Esophagus (tissue), 2 donors: ENCODE measurements at regions not wholly inside any gene's neighbourhood (a gene's known extent, or its start where the extent isn't known, plus 50 kb on each side); places are given as distances from the start of the nearest gene placed in this dataset.
A peak's percentile ranks its signal among the peaks of the same experiment; 100 is the strongest.

Experiments
- H3K27ac ChIP-seq, 2 donors: one replicate each; pipeline ENCODE4 v1.5.1; 2013; ENCODE audit warnings: low read depth in 2 of 2, mild to moderate bottlenecking in 2 of 2, inconsistent platforms in 1 of 2, low read length in 1 of 2, moderate library complexity in 1 of 2
- H3K27me3 ChIP-seq, 2 donors: one replicate each; pipeline ENCODE4 v1.6.1; 2013; ENCODE audit warnings: low read length in 2 of 2, control low read depth in 1 of 2, mild to moderate bottlenecking in 1 of 2; ENCODE audit not compliant: insufficient read depth in 2 of 2, control insufficient read depth in 1 of 2
- H3K36me3 ChIP-seq, 2 donors: one replicate each; pipeline ENCODE4 v1.6.1; 2013; ENCODE audit warnings: low read length in 1 of 2; ENCODE audit not compliant: control insufficient read depth in 2 of 2, insufficient read depth in 2 of 2
- H3K4me1 ChIP-seq, 2 donors: one replicate each; pipeline ENCODE4 v1.6.1; 2013; ENCODE audit warnings: low read length in 1 of 2; ENCODE audit not compliant: control insufficient read depth in 2 of 2, insufficient read depth in 2 of 2
- H3K4me3 ChIP-seq, 2 donors: one replicate each; pipeline ENCODE4 v1.5.1; 2013; ENCODE audit warnings: low read length in 2 of 2, mild to moderate bottlenecking in 2 of 2, low read depth in 1 of 2, moderate library complexity in 1 of 2
- H3K9me3 ChIP-seq, 2 donors: one replicate each; pipeline ENCODE4 v1.6.1; 2013; ENCODE audit warnings: mild to moderate bottlenecking in 2 of 2, low read depth in 1 of 2, low read length in 1 of 2, moderate library complexity in 1 of 2; ENCODE audit not compliant: control insufficient read depth in 2 of 2, insufficient read depth in 1 of 2
- WGBS, 2 donors: extraction: QIAGEN DNeasy Blood & Tissue Kit; methylation state at CpG; one replicate each; pipeline ENCODE4 v1.1.7; 2013; 5-methylcytosine and 5-hydroxymethylcytosine counted together
- donor health status: healthy with polysubstance abuse.
- donor health status: Bipolar disorder and iron deficiency.

GRCh38 chr5:90022002-90022710 lies 387.4 kb downstream of the CETN3 start:
- 44 to 50% methylated on average over 1 of the region's 1 CpG for WGBS, 2 donors
- no peaks in the 10 kb centered on the region for H3K36me3 ChIP-seq
- no peak overlapping the region for H3K4me3 ChIP-seq
- H3K4me1 ChIP-seq: no peaks in the 10 kb centered on the region
- H3K9me3 ChIP-seq: no peaks in the 10 kb centered on the region
- H3K27ac ChIP-seq: no peak overlapping the region
- H3K27me3 ChIP-seq: no peaks in the 10 kb centered on the region

DNA sequence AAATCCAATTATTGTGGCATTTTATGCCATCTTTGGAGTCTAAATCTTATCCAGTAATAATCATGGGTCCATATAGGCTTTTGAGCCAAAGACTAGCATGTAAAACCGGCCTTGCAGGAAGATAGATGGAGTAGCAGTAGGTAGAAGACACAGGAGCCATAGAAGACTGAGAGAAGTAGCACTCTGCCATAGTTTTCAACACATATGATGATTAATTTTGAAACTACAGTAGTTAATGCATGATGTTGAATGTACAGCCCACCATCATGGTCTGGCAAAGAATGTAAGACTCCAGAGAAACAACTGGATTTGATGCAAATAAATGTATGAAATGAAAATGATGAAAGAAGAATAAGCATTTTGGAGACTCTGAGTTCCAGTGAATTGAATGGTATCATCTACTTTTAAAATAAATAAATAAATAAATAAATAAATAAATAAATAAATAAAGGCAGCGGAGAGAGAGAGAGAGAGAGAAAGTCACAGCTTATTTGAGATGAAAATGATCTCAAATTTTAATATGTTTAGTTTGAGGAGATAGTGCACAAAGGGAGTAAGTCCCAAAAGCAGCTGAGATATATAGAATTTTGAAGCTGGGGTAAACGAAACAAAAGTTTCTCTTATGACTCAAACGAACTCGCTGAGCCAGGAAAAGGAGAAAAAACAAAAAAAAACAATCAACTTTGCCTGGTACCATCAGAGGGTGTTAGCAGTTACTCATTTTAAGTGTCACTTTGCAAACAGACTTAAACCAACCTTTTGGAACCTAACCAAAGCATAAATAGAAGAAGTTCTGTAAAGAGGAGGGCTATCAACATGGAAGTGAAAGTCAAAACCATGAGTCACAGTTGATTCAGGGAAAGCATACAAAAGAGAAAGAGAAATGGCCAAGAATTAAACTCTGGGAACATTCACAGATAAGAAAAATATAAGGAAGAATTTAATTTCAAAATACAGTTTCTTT lies 388.7 kb downstream of the CETN3 start:
- WGBS, 2 donors: 38 to 55% methylated on average over 5 of the region's 5 CpGs
- Histone ChIP-seq H3K36me3 (no peaks in the 10 kb centered on the region), H3K27me3 (no peaks in the 10 kb centered on the region), H3K9me3 (no peaks in the 10 kb centered on the region), H3K4me1 (no peaks in the 10 kb centered on the region), H3K27ac (peak overlapping the region in 1 of 2 donors; percentile 29), H3K4me3 (peak overlapping the region in 1 of 2 donors; percentile 39)

DNA sequence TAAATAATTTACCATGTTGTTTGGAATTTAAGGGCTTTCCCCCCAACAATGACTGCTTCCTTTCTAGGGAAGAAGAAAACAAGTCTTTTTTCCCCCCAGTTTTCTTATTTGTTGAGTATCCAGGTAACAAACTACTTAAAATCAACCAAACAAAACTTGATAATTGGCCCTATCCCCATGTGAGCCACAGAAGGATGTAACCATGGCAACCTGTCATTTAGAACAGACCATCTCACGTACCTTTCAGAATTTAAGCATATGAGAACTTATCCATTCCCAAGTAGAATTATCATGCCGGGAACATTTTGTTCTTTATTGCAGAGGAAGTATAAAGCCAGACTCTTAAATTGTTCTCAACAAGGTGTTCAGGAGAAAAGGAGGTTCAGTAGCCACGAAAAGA lies 392.3 kb downstream of the CETN3 start:
- H3K36me3 ChIP-seq: no peaks in the 10 kb centered on the region
- WGBS, 2 donors: 72 to 74% methylated on average over 3 of the region's 3 CpGs
- H3K9me3 ChIP-seq: no peaks in the 10 kb centered on the region
- no peaks in the 10 kb centered on the region for H3K27me3 ChIP-seq
- no peak overlapping the region for H3K4me3 ChIP-seq
- H3K27ac ChIP-seq: no peak overlapping the region
- H3K4me1 ChIP-seq: no peaks in the 10 kb centered on the region

DNA sequence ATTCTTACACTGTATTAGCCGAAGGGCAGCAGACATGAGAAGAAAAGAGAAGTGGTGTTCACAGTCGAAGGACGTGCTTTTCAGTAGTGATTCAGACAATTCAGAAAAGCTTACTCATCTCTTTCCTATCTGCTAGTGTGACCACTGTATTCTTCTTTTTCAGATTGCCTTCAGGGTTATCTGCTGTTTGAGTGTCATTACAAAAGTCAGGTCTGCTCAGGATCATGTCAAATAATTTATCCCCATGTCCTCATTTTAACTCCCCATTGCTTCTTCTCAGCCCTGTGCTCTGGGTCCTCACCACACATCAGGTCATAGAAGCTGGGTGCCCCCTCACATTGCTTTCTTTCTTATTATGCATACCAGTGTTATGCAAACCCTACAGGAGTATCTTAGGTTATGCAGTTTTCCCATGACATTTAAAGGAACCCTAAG lies 394.0 kb downstream of the CETN3 start:
- Histone ChIP-seq H3K27me3 (no peaks in the 10 kb centered on the region), H3K4me1 (no peaks in the 10 kb centered on the region), H3K4me3 (no peak overlapping the region), H3K27ac (no peak overlapping the region), H3K36me3 (no peaks in the 10 kb centered on the region), H3K9me3 (no peaks in the 10 kb centered on the region)
- 47% methylated on average over 3 of the region's 3 CpGs for WGBS, 2 donors

- Histone ChIP-seq H3K36me3 (no peaks in the 10 kb centered on the region), H3K9me3 (no peaks in the 10 kb centered on the region), H3K27ac (no peak overlapping the region), H3K27me3 (no peaks in the 10 kb centered on the region), H3K4me1 (no peaks in the 10 kb centered on the region), H3K4me3 (no peak overlapping the region)
Observed at GRCh38 chr5:90014420-90014819, 395.1 kb downstream of the CETN3 start.

- H3K27ac ChIP-seq: no peak overlapping the region
- no peaks in the 10 kb centered on the region for H3K9me3 ChIP-seq
- H3K4me3 ChIP-seq: no peak overlapping the region
- no peaks in the 10 kb centered on the region for H3K27me3 ChIP-seq
- 86 to 97% methylated on average over 2 of the region's 2 CpGs for WGBS, 2 donors
- H3K36me3 ChIP-seq: no peaks in the 10 kb centered on the region
- no peaks in the 10 kb centered on the region for H3K4me1 ChIP-seq
Observed at GRCh38 chr5:90000351-90000750, 409.2 kb downstream of the CETN3 start.

DNA sequence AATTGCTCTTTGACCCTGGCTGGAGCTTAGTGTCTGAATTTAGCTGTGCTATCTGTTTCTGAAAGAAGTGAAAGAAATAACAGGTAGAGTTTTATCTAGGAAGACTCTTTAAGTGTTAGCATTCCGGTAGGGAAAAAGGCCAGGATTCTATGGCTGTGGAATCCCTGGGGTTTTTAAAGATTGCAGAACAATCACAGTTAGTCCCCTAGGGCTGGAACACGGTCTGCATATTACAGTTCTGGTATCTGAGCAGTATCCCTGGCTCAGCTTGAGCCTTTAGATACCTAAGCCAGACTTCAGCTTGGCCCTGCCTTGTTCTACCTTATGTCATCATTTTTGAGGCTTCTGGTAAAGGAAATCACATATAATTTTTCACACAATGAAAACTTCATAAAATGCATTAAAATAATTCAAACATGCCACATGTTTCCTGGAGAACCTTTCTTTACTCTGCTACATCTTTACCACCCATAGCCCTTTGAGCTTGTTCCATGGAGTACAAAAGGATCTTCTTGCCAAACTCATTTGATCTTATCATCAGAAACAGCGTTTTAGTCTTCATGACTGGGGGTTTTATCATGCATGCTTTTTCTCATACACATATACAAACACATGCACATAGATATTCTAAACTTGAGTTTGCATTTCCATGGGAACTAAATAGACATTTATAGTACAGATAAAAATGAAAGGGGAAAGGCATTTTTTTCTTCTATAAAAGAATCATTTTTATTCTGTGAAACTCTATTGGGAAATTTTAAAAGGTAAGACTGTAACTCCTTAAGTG lies 410.8 kb downstream of the CETN3 start:
- Histone ChIP-seq H3K9me3 (no peaks in the 10 kb centered on the region), H3K36me3 (no peaks in the 10 kb centered on the region), H3K4me1 (no peaks in the 10 kb centered on the region), H3K4me3 (no peak overlapping the region), H3K27ac (no peak overlapping the region), H3K27me3 (no peaks in the 10 kb centered on the region)
- WGBS, 2 donors: 51 to 66% methylated on average over 3 of the region's 3 CpGs

GRCh38 chr5:89996890-89997289 lies 412.7 kb downstream of the CETN3 start:
- Histone ChIP-seq H3K27ac (no peak overlapping the region), H3K36me3 (no peaks in the 10 kb centered on the region), H3K4me3 (no peak overlapping the region), H3K9me3 (no peaks in the 10 kb centered on the region), H3K4me1 (no peaks in the 10 kb centered on the region), H3K27me3 (no peaks in the 10 kb centered on the region)
- 78 to 92% methylated on average over 5 of the region's 5 CpGs for WGBS, 2 donors

DNA sequence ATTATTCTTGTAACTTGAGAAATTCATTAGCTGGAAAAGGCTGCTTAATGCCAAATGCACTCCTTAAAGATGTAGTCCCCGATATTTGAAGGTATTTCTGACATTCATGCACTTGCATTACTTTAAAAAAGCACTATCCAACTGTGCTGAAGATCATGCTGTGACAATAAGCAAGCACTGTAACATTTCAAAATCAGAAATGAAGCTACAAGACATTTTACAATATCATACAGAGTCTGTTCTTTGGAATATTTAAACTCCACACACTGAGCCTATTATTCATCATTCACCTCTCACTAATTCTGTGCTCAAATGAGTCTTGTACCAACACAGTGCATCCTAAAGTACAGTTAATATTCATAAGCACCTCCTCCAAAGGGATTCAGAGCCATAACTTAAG lies 413.2 kb downstream of the CETN3 start:
- Histone ChIP-seq H3K27ac (no peak overlapping the region), H3K9me3 (no peaks in the 10 kb centered on the region), H3K36me3 (no peaks in the 10 kb centered on the region), H3K27me3 (no peaks in the 10 kb centered on the region), H3K4me1 (no peaks in the 10 kb centered on the region), H3K4me3 (no peak overlapping the region)
- WGBS, 2 donors: 72 to 75% methylated on average over 1 of the region's 1 CpG
